ENCODE measurements at regions not wholly inside any gene's neighbourhood (a gene's known extent, or its start where the extent isn't known, plus 50 kb on each side); places are given as distances from the start of the nearest gene placed in this dataset.

DNA sequence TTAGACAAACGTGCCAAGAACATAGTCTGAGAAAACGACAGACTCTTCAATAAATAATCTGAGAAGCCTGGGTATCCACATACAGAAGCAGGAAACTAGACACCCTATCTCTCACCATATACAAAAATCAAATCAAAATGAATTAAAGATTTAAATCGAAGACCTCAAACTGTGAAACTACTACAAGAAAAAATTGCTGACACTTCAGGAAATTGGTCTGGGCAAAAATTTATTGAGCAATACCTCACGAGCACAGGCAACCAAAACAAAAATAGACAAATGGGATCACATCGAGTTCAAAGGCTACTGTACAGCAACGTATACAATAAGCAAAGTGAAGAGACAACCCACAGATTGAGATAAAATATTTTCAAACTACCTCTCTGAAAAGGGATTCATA is 292.8 kb upstream of the RGS18 start:
- TF ChIP-seq CTCF (IDR thresholded peaks at IDR 0.05) = no peak
- TF ChIP-seq POLR2A (IDR thresholded peaks at IDR 0.05) = no peak
- no peak for TF ChIP-seq POLR2AphosphoS5 (IDR thresholded peaks at IDR 0.05)
